ENCODE measurements at regions not wholly inside any gene's neighbourhood (a gene's known extent, or its start where the extent isn't known, plus 50 kb on each side); places are given as distances from the start of the nearest gene placed in this dataset.

GRCh38 chr3:21328711-21329390, 422.2 kb downstream of the ZNF385D start:
- no peak for DNase-seq (ENCODE audit: low spot score in 2 of 2)

DNA sequence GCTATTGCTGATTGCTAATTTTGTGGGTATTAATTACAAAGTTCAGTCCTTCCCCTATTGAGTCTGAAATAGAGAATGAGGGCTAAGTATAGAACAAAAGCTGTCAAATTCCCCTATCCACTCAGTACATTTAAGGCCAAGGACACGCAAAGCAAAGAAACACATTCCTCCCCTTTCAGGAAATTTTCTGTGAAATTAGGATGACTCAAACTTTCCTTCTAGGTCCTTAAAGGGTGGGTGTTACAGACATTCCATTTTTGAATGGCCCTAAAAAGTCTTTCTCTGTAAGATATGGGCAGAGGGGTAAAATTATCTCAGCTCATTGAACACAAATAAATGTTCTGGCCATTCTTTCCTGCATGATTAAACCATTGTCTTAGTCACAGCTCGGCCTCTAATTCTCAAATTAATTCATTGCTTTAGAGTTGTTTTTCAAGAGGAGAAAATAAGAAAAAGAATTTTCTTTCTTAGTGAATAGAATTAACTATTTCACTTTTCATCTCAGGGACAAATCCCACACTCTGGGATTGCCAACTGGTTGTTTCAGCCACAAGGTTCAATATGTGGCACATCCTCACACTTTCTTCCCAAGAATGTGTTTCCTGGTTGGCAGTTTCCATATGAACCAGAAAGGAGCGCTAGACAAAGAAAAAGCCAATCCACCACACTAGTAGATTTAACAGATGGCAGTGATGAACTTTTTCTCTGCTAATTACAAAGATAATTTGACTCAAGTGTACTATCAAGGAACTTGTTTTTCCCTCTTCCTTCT, 424.1 kb downstream of the ZNF385D start:
- no peak for DNase-seq (ENCODE audit: low spot score in 2 of 2)
- 67 to 71% methylated on average over 3 of the region's 3 CpGs for WGBS, 2 donors
- H3K4me3 ChIP-seq (ENCODE audit: low read depth, poor library complexity, severe bottlenecking), result no peak overlapping the region
- intact Hi-C loops (cut with DNase I; ENCODE audit: low total_unique reads), result no loop called here
- no peak for TF ChIP-seq CTCF (IDR thresholded peaks at IDR 0.05)
- TF ChIP-seq POLR2A (IDR thresholded peaks at IDR 0.05), result no peak

More at GRCh38 chr3:21328711-21329390, 422.2 kb downstream of the ZNF385D start:
- H3K4me3 ChIP-seq (ENCODE audit: low read depth, poor library complexity, severe bottlenecking), result no peak overlapping the region
- WGBS, 2 donors, result 84% methylated on average over 11 of the region's 11 CpGs
- no peak for TF ChIP-seq CTCF (IDR thresholded peaks at IDR 0.05)
- TF ChIP-seq POLR2A (IDR thresholded peaks at IDR 0.05), result no peak
- intact Hi-C loops (cut with DNase I; ENCODE audit: low total_unique reads), result no loop called here

DNA sequence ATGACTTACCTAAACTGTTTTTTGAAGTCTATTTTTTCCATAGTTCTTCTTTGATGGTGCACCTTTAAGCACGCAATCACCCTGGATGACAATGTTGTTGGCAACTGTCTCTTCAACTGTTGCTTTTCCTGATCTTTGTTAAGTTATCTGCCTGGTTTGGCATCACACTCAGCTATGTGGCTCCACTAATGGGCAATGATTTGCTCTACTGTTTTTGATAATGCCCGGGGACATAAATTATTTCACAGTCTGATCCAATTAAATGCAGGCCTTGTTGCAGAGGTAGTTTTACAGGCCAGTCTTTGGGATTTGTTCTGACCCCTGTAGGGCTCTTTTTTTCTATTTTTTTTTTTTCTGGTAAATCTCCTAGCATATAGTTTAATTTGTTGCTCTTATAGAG, 436.3 kb downstream of the ZNF385D start:
- DNase-seq (ENCODE audit: low spot score in 2 of 2), result no peak
- TF ChIP-seq CTCF (IDR thresholded peaks at IDR 0.05) (no peak), POLR2A (IDR thresholded peaks at IDR 0.05) (no peak)
- 50 to 63% methylated on average over 2 of the region's 2 CpGs for WGBS, 2 donors
- intact Hi-C loops (cut with DNase I; ENCODE audit: low total_unique reads), result no loop called here
- H3K4me3 ChIP-seq (ENCODE audit: low read depth, poor library complexity, severe bottlenecking), result no peak overlapping the region

GRCh38 chr3:21310891-21311290, 440.1 kb downstream of the ZNF385D start:
- 86 to 88% methylated on average over 1 of the region's 1 CpG for WGBS, 2 donors
- DNase-seq (ENCODE audit: low spot score in 2 of 2), result no peak
- no peak for TF ChIP-seq CTCF (IDR thresholded peaks at IDR 0.05)
- TF ChIP-seq POLR2A (IDR thresholded peaks at IDR 0.05), result no peak
- H3K4me3 ChIP-seq (ENCODE audit: low read depth, poor library complexity, severe bottlenecking), result no peak overlapping the region
- intact Hi-C loops (cut with DNase I; ENCODE audit: low total_unique reads), result no loop called here

- WGBS, 2 donors, result 81 to 84% methylated on average over 2 of the region's 2 CpGs
- intact Hi-C loops (cut with DNase I; ENCODE audit: low total_unique reads), result no loop called here
- no peak for DNase-seq (ENCODE audit: low spot score in 2 of 2)
- no peak for TF ChIP-seq CTCF (IDR thresholded peaks at IDR 0.05)
- TF ChIP-seq POLR2A (IDR thresholded peaks at IDR 0.05), result no peak
- H3K4me3 ChIP-seq (ENCODE audit: low read depth, poor library complexity, severe bottlenecking), result no peak overlapping the region
Measured at GRCh38 chr3:21310161-21310560, 440.8 kb downstream of the ZNF385D start.
